HEK293 (cell line): ENCODE measurements at regions not wholly inside any gene's neighbourhood (a gene's known extent, or its start where the extent isn't known, plus 50 kb on each side); places are given as distances from the start of the nearest gene placed in this dataset.

Experiments
- ATF2 ChIP-seq: fragments of 450-650 bp; formaldehyde crosslinking; IDR thresholded peaks from 2 replicates; pipeline ENCODE4 v1.5.1; 2016; ENCODE audit warnings: missing biosample characterization, missing genetic modification characterization, low read depth
- CTCF ChIP-seq: fragments of 450-650 bp; formaldehyde crosslinking; IDR thresholded peaks from 2 replicates; pipeline ENCODE4 v1.5.1; 2016; ENCODE audit warnings: missing biosample characterization, missing genetic modification characterization
- PRDM10 ChIP-seq: fragments of 450-650 bp; formaldehyde crosslinking; IDR thresholded peaks from 2 replicates; pipeline ENCODE4 v1.5.1; 2016; ENCODE audit warnings: missing biosample characterization, missing genetic modification characterization
- ZBTB20 ChIP-seq: fragments of 450-650 bp; formaldehyde crosslinking; IDR thresholded peaks from 2 replicates; pipeline ENCODE4 v1.5.1; 2016; ENCODE audit warnings: missing biosample characterization, missing genetic modification characterization
- ZNF121 ChIP-seq: fragments of 450-650 bp; formaldehyde crosslinking; IDR thresholded peaks from 2 replicates; pipeline ENCODE4 v1.5.1; 2016; ENCODE audit warnings: missing biosample characterization, missing genetic modification characterization
- ZNF132 ChIP-seq: fragments of 450-650 bp; formaldehyde crosslinking; IDR thresholded peaks from 2 replicates; pipeline ENCODE4 v1.5.1; 2017; ENCODE audit warnings: missing biosample characterization, missing genetic modification characterization, borderline replicate concordance
- ZNF148 ChIP-seq: fragments of 450-650 bp; formaldehyde crosslinking; IDR thresholded peaks from 2 replicates; pipeline ENCODE4 v1.5.0; 2017; ENCODE audit warnings: missing biosample characterization, missing genetic modification characterization, borderline replicate concordance
- ZNF266 ChIP-seq: fragments of 450-650 bp; formaldehyde crosslinking; IDR thresholded peaks from 2 replicates; pipeline ENCODE4 v1.5.1; 2016; ENCODE audit warnings: missing biosample characterization, missing genetic modification characterization, low read depth
- ZNF658 ChIP-seq: fragments of 450-650 bp; formaldehyde crosslinking; IDR thresholded peaks from 2 replicates; pipeline ENCODE4; 2016; ENCODE audit warnings: missing biosample characterization, missing genetic modification characterization
- ZNF785 ChIP-seq: fragments of 450-650 bp; formaldehyde crosslinking; IDR thresholded peaks from 2 replicates; pipeline ENCODE4 v1.5.1; 2016; ENCODE audit warnings: missing biosample characterization, missing genetic modification characterization

- TF ChIP-seq ZNF266 (tag by site-specific recombination) (no peak), ZNF658 (no peak), ATF2 (tag by site-specific recombination) (no peak), ZBTB20 (tag by site-specific recombination) (no peak), CTCF (no peak), PRDM10 (tag by site-specific recombination) (no peak), ZNF132 (tag by site-specific recombination) (no peak), ZNF148 (tag by site-specific recombination) (no peak), ZNF785 (no peak), ZNF121 (no peak)
Measured at GRCh38 chr2:150271952-150272802, 215.3 kb downstream of the RND3 start.
